SK-N-SH (cell line): ENCODE measurements at regions not wholly inside any gene's neighbourhood (a gene's known extent, or its start where the extent isn't known, plus 50 kb on each side); places are given as distances from the start of the nearest gene placed in this dataset.

ENCODE experiments used
- CTCF ChIA-PET: fragments of 300-600, 350-600 bp; formaldehyde crosslinking; extraction: SDS; loops from one replicate; lab custom pipeline; 2021; lab: Yijun Ruan, JAX
- POLR2A ChIA-PET: fragments of 350-600 bp; sonication (Branson Sonifier 250); formaldehyde crosslinking; extraction: SDS; loops from one replicate; lab custom pipeline; 2020; ENCODE audit warnings: antibody characterized with exemption, inconsistent platforms; lab: Yijun Ruan, JAX
- DNase-seq: peaks from one replicate; pipeline ENCODE4 v3.0.0; 2012
- H2AFZ ChIP-seq: fragments of 200-600 bp; sonication (generic); 2 replicates; pipeline ENCODE4 v1.8.1; 2016; ENCODE audit warnings: antibody characterized with exemption, mild to moderate bottlenecking, low read depth
- H3F3A ChIP-seq: fragments of 200-600 bp; sonication (generic); replicated peaks from 2 replicates; pipeline ENCODE3; 2016; ENCODE audit warnings: antibody characterized with exemption, mild to moderate bottlenecking; ENCODE audit not compliant: insufficient read depth
- H3K27ac ChIP-seq, 2 experiments: fragments of 200-500 bp in 1 of 2; fragments of 200-600 bp in 1 of 2; sonication (Bioruptor generic) in 1 of 2; sonication (generic), shearing (Covaris generic) in 1 of 2; 2 replicates each; pipeline versions ENCODE4 v1.5.1 to v1.6.1; 2014 to 2016; ENCODE audit warnings: low read depth in 2 of 2, inconsistent platforms in 1 of 2, low read length in 1 of 2, mild to moderate bottlenecking in 1 of 2, mixed read lengths in 1 of 2
- H3K27me3 ChIP-seq: fragments of 200-600 bp; sonication (generic), shearing (Covaris generic); 2 replicates; pipeline ENCODE4 v1.6.1; 2016; ENCODE audit warnings: mixed run types; ENCODE audit not compliant: insufficient read depth
- H3K36me3 ChIP-seq, 2 experiments: fragments of 200-500 bp in 1 of 2; fragments of 200-600 bp in 1 of 2; sonication (Bioruptor generic) in 1 of 2; sonication (generic) in 1 of 2; replicated peaks in 1 of 2; 2 replicates each; pipeline versions ENCODE3 to v1.5.1; 2014 to 2016; ENCODE audit warnings: low read length in 1 of 2, mild to moderate bottlenecking in 1 of 2; ENCODE audit not compliant: insufficient read depth in 2 of 2, control insufficient read depth in 1 of 2
- H3K4me1 ChIP-seq, 2 experiments: fragments of 200-500 bp in 1 of 2; fragments of 200-600 bp in 1 of 2; sonication (Bioruptor generic) in 1 of 2; sonication (generic), shearing (Covaris generic) in 1 of 2; 2 replicates each; pipeline versions ENCODE4 v1.5.1 to v1.6.1; 2014 to 2016; ENCODE audit warnings: low read depth in 1 of 2, low read length in 1 of 2, mixed run types in 1 of 2; ENCODE audit not compliant: insufficient read depth in 2 of 2, control insufficient read depth in 1 of 2
- H3K4me2 ChIP-seq: fragments of 200-600 bp; sonication (generic), shearing (Covaris generic); 2 replicates; pipeline ENCODE4 v1.6.1; 2017; ENCODE audit warnings: mixed run types
- H3K4me3 ChIP-seq, 2 experiments: fragments of 200-500 bp in 1 of 2; fragments of 200-600 bp in 1 of 2; sonication (Bioruptor generic) in 1 of 2; sonication (generic), shearing (Covaris generic) in 1 of 2; 2 replicates each; pipeline versions ENCODE4 v1.5.1 to v1.8.1; 2014 to 2016; ENCODE audit warnings: low read depth in 2 of 2, inconsistent platforms in 1 of 2, low read length in 1 of 2, mild to moderate bottlenecking in 1 of 2, mixed read lengths in 1 of 2, moderate library complexity in 1 of 2
- H3K79me2 ChIP-seq: fragments of 200-600 bp; sonication (generic); 2 replicates; pipeline ENCODE4 v1.8.1; 2017; ENCODE audit warnings: mild to moderate bottlenecking; ENCODE audit not compliant: insufficient read depth
- H3K9ac ChIP-seq: fragments of 200-600 bp; sonication (generic); 2 replicates; pipeline ENCODE4 v1.6.1; 2017; ENCODE audit warnings: mixed run types
- H3K9me2 ChIP-seq: fragments of 200-600 bp; sonication (generic); 2 replicates; pipeline ENCODE4 v1.6.1; 2017; ENCODE audit warnings: mixed run types
- H3K9me3 ChIP-seq: fragments of 200-600 bp; sonication (generic); 2 replicates; pipeline ENCODE4 v1.6.1; 2017; ENCODE audit warnings: mixed run types, mild to moderate bottlenecking, moderate library complexity
- H4K20me1 ChIP-seq: fragments of 200-600 bp; sonication (generic); 2 replicates; pipeline ENCODE4 v1.6.1; 2017; ENCODE audit warnings: mild to moderate bottlenecking, mixed run types; ENCODE audit not compliant: insufficient read depth
- ELF1 ChIP-seq: IDR thresholded peaks from 2 replicates; pipeline ENCODE4 v1.4.0; 2012
- FOXJ3 ChIP-seq: sonication (generic); formaldehyde crosslinking; IDR thresholded peaks from 2 replicates; pipeline ENCODE4 v1.5.1; 2020; ENCODE audit warnings: mild to moderate bottlenecking, missing genetic modification reagents
- FOXM1 ChIP-seq: IDR thresholded peaks from 2 replicates; pipeline ENCODE4 v1.4.0; 2012; ENCODE audit warnings: low read depth, mild to moderate bottlenecking
- GABPA ChIP-seq: IDR thresholded peaks from 2 replicates; pipeline ENCODE4 v1.4.0; 2012; ENCODE audit warnings: low read depth, mild to moderate bottlenecking
- JUND ChIP-seq: IDR thresholded peaks from 2 replicates; pipeline ENCODE4 v1.4.0; 2012
- MXI1 ChIP-seq: IDR thresholded peaks from 2 replicates; pipeline ENCODE4 v1.6.1; 2012; ENCODE audit warnings: mild to moderate bottlenecking, low read depth, low read length, improper control_type of control experiment
- POLR2AphosphoS5 ChIP-seq: IDR thresholded peaks from 2 replicates; pipeline ENCODE4 v1.6.1; 2012; ENCODE audit warnings: low read depth, low read length
- RAD21 ChIP-seq: IDR thresholded peaks from 2 replicates; pipeline ENCODE4 v1.6.1; 2012; ENCODE audit warnings: mild to moderate bottlenecking, low read length
- RCOR1 ChIP-seq: fragments of 150-350 bp; IDR thresholded peaks from 2 replicates; pipeline ENCODE4 v1.6.1; 2017; ENCODE audit warnings: antibody characterized with exemption, low read length
- RFX5 ChIP-seq: IDR thresholded peaks from 2 replicates; pipeline ENCODE4 v1.6.1; 2012; ENCODE audit warnings: mild to moderate bottlenecking, improper control_type of control experiment, low read length
- SMC3 ChIP-seq: IDR thresholded peaks from 2 replicates; pipeline ENCODE4 v1.6.1; 2012; ENCODE audit warnings: low read depth, low read length, improper control_type of control experiment
- TCF12 ChIP-seq: IDR thresholded peaks from 2 replicates; pipeline ENCODE4 v1.4.0; 2012
- TEAD4 ChIP-seq: IDR thresholded peaks from 2 replicates; pipeline ENCODE4 v1.4.0; 2012; ENCODE audit warnings: mild to moderate bottlenecking, borderline replicate concordance; ENCODE audit not compliant: insufficient read depth
- WGBS: methylation state at CpG from one replicate; pipeline ENCODE4 v1.1.6; 2017; ENCODE audit warnings: low lambda C conversion rate; 5-methylcytosine and 5-hydroxymethylcytosine counted together
- TF ChIP-seq, protein P1 (sequence below): IDR thresholded peaks from 2 replicates; pipeline ENCODE4 v1.4.0; 2012; ENCODE audit warnings: low read depth
- TF ChIP-seq, protein P2 (sequence below): IDR thresholded peaks from 2 replicates; pipeline ENCODE4 v1.4.0; 2012; ENCODE audit warnings: low read depth, borderline replicate concordance
- TF ChIP-seq, protein P3 (sequence below): fragments of 150-350 bp; IDR thresholded peaks from 2 replicates; pipeline ENCODE4 v1.6.1; 2016; ENCODE audit warnings: mild to moderate bottlenecking, low read depth, low read length
- TF ChIP-seq, protein P4 (sequence below): fragments of 150-350 bp; IDR thresholded peaks from 2 replicates; pipeline ENCODE4 v1.6.1; 2017; ENCODE audit warnings: antibody characterized with exemption, low read length, low read depth, borderline replicate concordance
- TF ChIP-seq, protein P5 (sequence below): fragments of 200-600 bp; sonication (generic); IDR thresholded peaks from 2 replicates; pipeline ENCODE4 v1.6.1; 2017; ENCODE audit warnings: antibody characterized with exemption, mild to moderate bottlenecking, moderate library complexity
- TF ChIP-seq, protein P6 (sequence below): IDR thresholded peaks from 2 replicates; pipeline ENCODE4 v1.6.1; 2012; ENCODE audit warnings: mild to moderate bottlenecking, low read depth, low read length, moderate library complexity

DNA sequence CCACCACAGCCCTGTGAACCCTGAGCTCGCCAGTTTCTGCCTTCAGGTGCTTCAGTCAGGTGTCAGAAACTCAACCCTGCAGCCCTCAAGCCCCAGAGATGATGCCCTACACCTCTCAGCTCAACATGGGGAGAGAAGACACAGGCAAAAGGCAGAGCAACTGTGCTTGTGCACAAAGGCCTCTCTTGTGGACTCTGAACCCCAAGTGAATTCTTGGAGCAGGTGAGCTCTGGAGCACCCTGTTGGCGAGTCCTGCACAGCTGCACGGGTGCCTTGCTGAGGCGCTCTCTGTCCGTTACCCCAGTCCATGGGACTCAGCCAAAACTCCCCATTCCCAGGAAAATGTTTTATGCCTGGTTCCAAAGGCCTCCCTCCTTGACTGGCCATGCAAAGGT is 197.0 kb downstream of the KLF13 start:
- POLR2A ChIA-PET: no interaction called here
- Histone ChIP-seq H3K27me3 (no peaks in the 10 kb centered on the region), H3F3A (no peaks in the 10 kb centered on the region), H3K9me2 (no peaks in the 10 kb centered on the region), H3K9ac (no peak overlapping the region)
- CTCF ChIA-PET: interaction anchor here (1.1 kb wide), 1 partner anchor 9 kb away, joined by 3 read pairs; no protein-coding TSS in a partner anchor
- DNase-seq: no peak
- TF ChIP-seq FOXJ3 (CRISPR knock-in tag): no peak
- no peak for TF ChIP-seq MXI1
- TF ChIP-seq POLR2AphosphoS5: no peak
- TF ChIP-seq, protein P1, sequence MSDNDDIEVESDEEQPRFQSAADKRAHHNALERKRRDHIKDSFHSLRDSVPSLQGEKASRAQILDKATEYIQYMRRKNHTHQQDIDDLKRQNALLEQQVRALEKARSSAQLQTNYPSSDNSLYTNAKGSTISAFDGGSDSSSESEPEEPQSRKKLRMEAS: no peak
- TF ChIP-seq ELF1: no peak
- TF ChIP-seq, protein P2, sequence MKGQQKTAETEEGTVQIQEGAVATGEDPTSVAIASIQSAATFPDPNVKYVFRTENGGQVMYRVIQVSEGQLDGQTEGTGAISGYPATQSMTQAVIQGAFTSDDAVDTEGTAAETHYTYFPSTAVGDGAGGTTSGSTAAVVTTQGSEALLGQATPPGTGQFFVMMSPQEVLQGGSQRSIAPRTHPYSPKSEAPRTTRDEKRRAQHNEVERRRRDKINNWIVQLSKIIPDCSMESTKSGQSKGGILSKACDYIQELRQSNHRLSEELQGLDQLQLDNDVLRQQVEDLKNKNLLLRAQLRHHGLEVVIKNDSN: no peak
- no peak for TF ChIP-seq FOXM1
- TF ChIP-seq RCOR1: no peak
- TF ChIP-seq SMC3: no peak
- TF ChIP-seq GABPA: no peak
- no peak for TF ChIP-seq RFX5
- no peak for TF ChIP-seq JUND
- TF ChIP-seq RAD21: no peak
- TF ChIP-seq, protein P3, sequence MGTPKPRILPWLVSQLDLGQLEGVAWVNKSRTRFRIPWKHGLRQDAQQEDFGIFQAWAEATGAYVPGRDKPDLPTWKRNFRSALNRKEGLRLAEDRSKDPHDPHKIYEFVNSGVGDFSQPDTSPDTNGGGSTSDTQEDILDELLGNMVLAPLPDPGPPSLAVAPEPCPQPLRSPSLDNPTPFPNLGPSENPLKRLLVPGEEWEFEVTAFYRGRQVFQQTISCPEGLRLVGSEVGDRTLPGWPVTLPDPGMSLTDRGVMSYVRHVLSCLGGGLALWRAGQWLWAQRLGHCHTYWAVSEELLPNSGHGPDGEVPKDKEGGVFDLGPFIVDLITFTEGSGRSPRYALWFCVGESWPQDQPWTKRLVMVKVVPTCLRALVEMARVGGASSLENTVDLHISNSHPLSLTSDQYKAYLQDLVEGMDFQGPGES: no peak
- TF ChIP-seq TEAD4: no peak
- TF ChIP-seq, protein P4, sequence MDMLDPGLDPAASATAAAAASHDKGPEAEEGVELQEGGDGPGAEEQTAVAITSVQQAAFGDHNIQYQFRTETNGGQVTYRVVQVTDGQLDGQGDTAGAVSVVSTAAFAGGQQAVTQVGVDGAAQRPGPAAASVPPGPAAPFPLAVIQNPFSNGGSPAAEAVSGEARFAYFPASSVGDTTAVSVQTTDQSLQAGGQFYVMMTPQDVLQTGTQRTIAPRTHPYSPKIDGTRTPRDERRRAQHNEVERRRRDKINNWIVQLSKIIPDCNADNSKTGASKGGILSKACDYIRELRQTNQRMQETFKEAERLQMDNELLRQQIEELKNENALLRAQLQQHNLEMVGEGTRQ: no peak
- TF ChIP-seq, protein P5, sequence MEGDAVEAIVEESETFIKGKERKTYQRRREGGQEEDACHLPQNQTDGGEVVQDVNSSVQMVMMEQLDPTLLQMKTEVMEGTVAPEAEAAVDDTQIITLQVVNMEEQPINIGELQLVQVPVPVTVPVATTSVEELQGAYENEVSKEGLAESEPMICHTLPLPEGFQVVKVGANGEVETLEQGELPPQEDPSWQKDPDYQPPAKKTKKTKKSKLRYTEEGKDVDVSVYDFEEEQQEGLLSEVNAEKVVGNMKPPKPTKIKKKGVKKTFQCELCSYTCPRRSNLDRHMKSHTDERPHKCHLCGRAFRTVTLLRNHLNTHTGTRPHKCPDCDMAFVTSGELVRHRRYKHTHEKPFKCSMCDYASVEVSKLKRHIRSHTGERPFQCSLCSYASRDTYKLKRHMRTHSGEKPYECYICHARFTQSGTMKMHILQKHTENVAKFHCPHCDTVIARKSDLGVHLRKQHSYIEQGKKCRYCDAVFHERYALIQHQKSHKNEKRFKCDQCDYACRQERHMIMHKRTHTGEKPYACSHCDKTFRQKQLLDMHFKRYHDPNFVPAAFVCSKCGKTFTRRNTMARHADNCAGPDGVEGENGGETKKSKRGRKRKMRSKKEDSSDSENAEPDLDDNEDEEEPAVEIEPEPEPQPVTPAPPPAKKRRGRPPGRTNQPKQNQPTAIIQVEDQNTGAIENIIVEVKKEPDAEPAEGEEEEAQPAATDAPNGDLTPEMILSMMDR: no peak
- TF ChIP-seq, protein P6, sequence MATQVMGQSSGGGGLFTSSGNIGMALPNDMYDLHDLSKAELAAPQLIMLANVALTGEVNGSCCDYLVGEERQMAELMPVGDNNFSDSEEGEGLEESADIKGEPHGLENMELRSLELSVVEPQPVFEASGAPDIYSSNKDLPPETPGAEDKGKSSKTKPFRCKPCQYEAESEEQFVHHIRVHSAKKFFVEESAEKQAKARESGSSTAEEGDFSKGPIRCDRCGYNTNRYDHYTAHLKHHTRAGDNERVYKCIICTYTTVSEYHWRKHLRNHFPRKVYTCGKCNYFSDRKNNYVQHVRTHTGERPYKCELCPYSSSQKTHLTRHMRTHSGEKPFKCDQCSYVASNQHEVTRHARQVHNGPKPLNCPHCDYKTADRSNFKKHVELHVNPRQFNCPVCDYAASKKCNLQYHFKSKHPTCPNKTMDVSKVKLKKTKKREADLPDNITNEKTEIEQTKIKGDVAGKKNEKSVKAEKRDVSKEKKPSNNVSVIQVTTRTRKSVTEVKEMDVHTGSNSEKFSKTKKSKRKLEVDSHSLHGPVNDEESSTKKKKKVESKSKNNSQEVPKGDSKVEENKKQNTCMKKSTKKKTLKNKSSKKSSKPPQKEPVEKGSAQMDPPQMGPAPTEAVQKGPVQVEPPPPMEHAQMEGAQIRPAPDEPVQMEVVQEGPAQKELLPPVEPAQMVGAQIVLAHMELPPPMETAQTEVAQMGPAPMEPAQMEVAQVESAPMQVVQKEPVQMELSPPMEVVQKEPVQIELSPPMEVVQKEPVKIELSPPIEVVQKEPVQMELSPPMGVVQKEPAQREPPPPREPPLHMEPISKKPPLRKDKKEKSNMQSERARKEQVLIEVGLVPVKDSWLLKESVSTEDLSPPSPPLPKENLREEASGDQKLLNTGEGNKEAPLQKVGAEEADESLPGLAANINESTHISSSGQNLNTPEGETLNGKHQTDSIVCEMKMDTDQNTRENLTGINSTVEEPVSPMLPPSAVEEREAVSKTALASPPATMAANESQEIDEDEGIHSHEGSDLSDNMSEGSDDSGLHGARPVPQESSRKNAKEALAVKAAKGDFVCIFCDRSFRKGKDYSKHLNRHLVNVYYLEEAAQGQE: no peak
- TF ChIP-seq TCF12: no peak
- TF ChIP-seq, all 33 proteins: peak for 0
- no peak overlapping the region for H3K27ac ChIP-seq
- no peak overlapping the region for H3K4me3 ChIP-seq
- H2AFZ ChIP-seq: no peak overlapping the region
- H4K20me1 ChIP-seq: no peaks in the 10 kb centered on the region
- H3K36me3 ChIP-seq: no peaks in the 10 kb centered on the region
- H3K79me2 ChIP-seq: no peaks in the 10 kb centered on the region
- no peaks in the 10 kb centered on the region for H3K4me1 ChIP-seq
- WGBS: 25% methylated on average over 5 of the region's 5 CpGs
- no peaks in the 10 kb centered on the region for H3K9me3 ChIP-seq
- H3K4me2 ChIP-seq: no peak overlapping the region
